Tibial artery (tissue), 4 donors: ENCODE measurements at regions not wholly inside any gene's neighbourhood (a gene's known extent, or its start where the extent isn't known, plus 50 kb on each side); places are given as distances from the start of the nearest gene placed in this dataset.

ENCODE experiments used
- DNase-seq, 2 donors: peaks; one replicate each; pipeline ENCODE4 v3.0.0-alpha.2; 2019
- H3K27ac ChIP-seq, 2 donors: fragments of 200-600 bp; sonication (generic) in 1 of 2; 1 replicate in 1 of 2; 2 replicates in 1 of 2; pipeline ENCODE4 v1.5.1; 2018 to 2019; ENCODE audit warnings: mild to moderate bottlenecking in 1 of 2
- H3K27me3 ChIP-seq, 2 donors: fragments of 200-600 bp; sonication (generic) in 1 of 2; one replicate each; pipeline versions ENCODE4 v1.5.1 to v1.6.0; 2016 to 2019
- H3K36me3 ChIP-seq, 3 donors: fragments of 200-600 bp; sonication (generic) in 2 of 3; one replicate each; pipeline ENCODE4 v1.5.1; 2016 to 2019; ENCODE audit warnings: mild to moderate bottlenecking in 2 of 3
- H3K4me1 ChIP-seq, 4 donors: fragments of 200-600 bp; sonication (generic) in 2 of 4; 1 replicate in 3 of 4; 2 replicates in 1 of 4; pipeline ENCODE4 v1.5.1; 2016 to 2019
- H3K4me3 ChIP-seq, 2 donors: fragments of 200-600 bp; sonication (generic) in 1 of 2; 1 replicate in 1 of 2; 2 replicates in 1 of 2; pipeline ENCODE4 v1.5.1; 2018 to 2019; ENCODE audit warnings: mild to moderate bottlenecking in 2 of 2
- H3K9me3 ChIP-seq, 3 donors: fragments of 200-600 bp; sonication (generic) in 1 of 3; one replicate each; pipeline ENCODE4 v1.5.1; 2016 to 2019
- CTCF ChIP-seq, 2 experiments: fragments of 200-600 bp in 1 of 2; fragments of 450-650 bp in 1 of 2; IDR thresholded peaks; one replicate each; pipeline ENCODE4 v1.5.1; 2017 to 2019; ENCODE audit warnings: antibody characterized with exemption in 2 of 2, mild to moderate bottlenecking in 1 of 2, moderate library complexity in 1 of 2
- intact Hi-C: fragments of 100-400 bp; cut with DNase I; formaldehyde crosslinking; loops from one replicate; pipeline ENCODE4 v1.15.0; 2023; ENCODE audit warnings: low total_unique reads

- no peak overlapping the region for H3K27ac ChIP-seq
- H3K27me3 ChIP-seq: no peaks in the 10 kb centered on the region
- H3K9me3 ChIP-seq: no peaks in the 10 kb centered on the region
- H3K36me3 ChIP-seq: no peaks in the 10 kb centered on the region
- H3K4me1 ChIP-seq: no peaks in the 10 kb centered on the region
- TF ChIP-seq CTCF (IDR thresholded peaks at IDR 0.05): no peak
- DNase-seq: no peak
- intact Hi-C loops: no loop called here
- no peak overlapping the region for H3K4me3 ChIP-seq
Observed at GRCh38 chr2:188079196-188079595, 212.5 kb upstream of the GULP1 start.

DNA sequence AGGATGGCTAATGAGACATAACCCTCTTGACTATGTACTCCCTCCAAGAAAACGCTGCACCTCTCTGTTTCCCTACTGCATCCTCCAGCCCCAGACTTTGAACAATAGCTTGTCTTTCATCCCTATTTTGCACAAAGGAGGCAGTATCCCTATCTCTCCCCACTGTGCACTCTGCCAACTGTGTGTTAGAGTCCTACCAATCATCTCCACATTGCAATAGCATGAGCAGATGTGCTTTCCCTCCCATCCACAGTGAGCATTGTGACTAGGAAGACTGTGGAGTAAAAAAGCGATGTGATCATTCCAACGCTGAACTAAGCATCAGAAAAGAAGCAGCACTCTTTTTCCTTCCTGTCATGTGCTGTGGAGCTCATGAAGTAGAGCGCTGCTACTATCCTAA is 206.3 kb upstream of the GULP1 start:
- no peak overlapping the region for H3K27ac ChIP-seq
- H3K9me3 ChIP-seq: peaks cover 0 to 4% (median 0%) of the 10 kb centered on the region in 3 donors
- no peaks in the 10 kb centered on the region for H3K27me3 ChIP-seq
- intact Hi-C loops: no loop called here
- H3K4me1 ChIP-seq: no peaks in the 10 kb centered on the region
- no peak overlapping the region for H3K4me3 ChIP-seq
- no peak for TF ChIP-seq CTCF (IDR thresholded peaks at IDR 0.05)
- no peak for DNase-seq
- H3K36me3 ChIP-seq: no peaks in the 10 kb centered on the region

GRCh38 chr2:188089901-188090300 is 201.8 kb upstream of the GULP1 start:
- no peak for DNase-seq
- Histone ChIP-seq H3K27me3 (no peaks in the 10 kb centered on the region), H3K4me1 (no peaks in the 10 kb centered on the region), H3K36me3 (no peaks in the 10 kb centered on the region), H3K27ac (no peak overlapping the region), H3K4me3 (no peak overlapping the region), H3K9me3 (peaks cover 0 to 4% (median 0%) of the 10 kb centered on the region in 3 donors)
- TF ChIP-seq CTCF (IDR thresholded peaks at IDR 0.05): no peak
- intact Hi-C loops: no loop called here

DNA sequence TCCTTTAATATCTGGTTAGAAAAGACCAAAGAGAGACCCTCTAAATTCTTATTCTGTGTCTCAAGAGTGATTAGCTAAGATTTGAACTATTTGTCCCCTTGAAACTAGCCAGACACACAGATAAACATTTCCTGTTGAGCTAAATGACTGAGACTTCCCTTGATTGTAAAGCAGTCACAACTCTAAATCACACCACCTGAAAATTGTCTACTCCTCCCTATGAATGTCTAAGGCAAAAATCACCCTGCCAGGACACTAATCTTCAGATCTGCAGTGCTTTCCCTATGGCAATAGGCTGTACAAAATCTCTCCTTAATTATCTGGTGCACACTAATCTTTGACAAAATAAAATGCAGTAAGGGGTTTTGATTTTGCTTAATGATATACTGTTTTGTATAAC is 200.5 kb upstream of the GULP1 start:
- no peak for DNase-seq
- Histone ChIP-seq H3K36me3 (no peaks in the 10 kb centered on the region), H3K27me3 (no peaks in the 10 kb centered on the region), H3K4me3 (no peak overlapping the region), H3K4me1 (no peaks in the 10 kb centered on the region), H3K9me3 (peaks cover 0 to 4% (median 0%) of the 10 kb centered on the region in 3 donors), H3K27ac (no peak overlapping the region)
- intact Hi-C loops: no loop called here
- no peak for TF ChIP-seq CTCF (IDR thresholded peaks at IDR 0.05)

GRCh38 chr2:188092734-188093133 is 198.9 kb upstream of the GULP1 start:
- no peak overlapping the region for H3K27ac ChIP-seq
- intact Hi-C loops: no loop called here
- H3K36me3 ChIP-seq: no peaks in the 10 kb centered on the region
- no peak for TF ChIP-seq CTCF (IDR thresholded peaks at IDR 0.05)
- H3K4me1 ChIP-seq: no peaks in the 10 kb centered on the region
- no peak for DNase-seq
- H3K27me3 ChIP-seq: no peaks in the 10 kb centered on the region
- H3K4me3 ChIP-seq: no peak overlapping the region
- no peaks in the 10 kb centered on the region for H3K9me3 ChIP-seq

DNA sequence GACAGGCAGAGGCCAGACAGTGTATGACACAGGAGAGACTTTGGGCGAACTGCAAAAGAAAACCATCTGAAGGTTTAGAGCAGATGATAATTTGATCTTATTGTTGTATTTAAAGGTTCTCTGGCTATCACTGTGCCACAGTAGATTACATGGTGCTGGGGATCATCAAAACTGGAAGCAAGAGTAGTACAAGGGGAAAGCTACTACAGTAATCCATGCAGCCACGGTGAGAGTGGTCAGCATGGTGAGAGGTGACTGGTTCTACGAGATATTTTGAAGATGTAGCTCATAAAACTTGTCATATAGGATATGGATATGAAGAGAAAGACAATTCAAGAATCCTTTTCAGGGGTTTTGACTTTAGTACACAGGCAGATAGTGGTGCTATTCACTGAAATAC is 194.8 kb upstream of the GULP1 start:
- Histone ChIP-seq H3K27me3 (no peaks in the 10 kb centered on the region), H3K36me3 (no peaks in the 10 kb centered on the region), H3K4me1 (no peaks in the 10 kb centered on the region), H3K4me3 (no peak overlapping the region), H3K9me3 (no peaks in the 10 kb centered on the region), H3K27ac (no peak overlapping the region)
- no peak for DNase-seq
- TF ChIP-seq CTCF (IDR thresholded peaks at IDR 0.05): no peak
- intact Hi-C loops: no loop called here
